Natural killer cell (primary cell): ENCODE measurements at regions not wholly inside any gene's neighbourhood (a gene's known extent, or its start where the extent isn't known, plus 50 kb on each side); places are given as distances from the start of the nearest gene placed in this dataset.

Experiments
- ATAC-seq, 3 donors: fragments of 150-1000 bp in 2 of 3; fragments of 200-7000 bp in 1 of 3; cut with Tn5 transposase; 1 replicate in 1 of 3; 2 replicates in 2 of 3; pipeline ENCODE4 v1.10.0; 2021; ENCODE audit warnings: mild to moderate bottlenecking in 2 of 3, moderate library complexity in 2 of 3
- DNase-seq, 2 donors: peaks; one replicate each; pipeline versions ENCODE4 v3.0.0 to v3.0.0-alpha.2; 2013 to 2021; ENCODE audit warnings: mixed read lengths in 1 of 2
- H3K27ac ChIP-seq: one replicate; pipeline ENCODE4 v1.5.1; 2013; ENCODE audit warnings: mild to moderate bottlenecking, low read length
- H3K27me3 ChIP-seq: one replicate; pipeline ENCODE4 v1.6.1; 2013; ENCODE audit warnings: low read length; ENCODE audit not compliant: control insufficient read depth, insufficient read depth
- H3K36me3 ChIP-seq: one replicate; pipeline ENCODE4 v1.6.1; 2013; ENCODE audit warnings: low read length; ENCODE audit not compliant: control insufficient read depth, insufficient read depth
- H3K4me1 ChIP-seq: one replicate; pipeline ENCODE4 v1.6.1; 2013; ENCODE audit warnings: low read length; ENCODE audit not compliant: control insufficient read depth, insufficient read depth
- H3K4me3 ChIP-seq: one replicate; pipeline ENCODE4 v1.5.1; 2013; ENCODE audit warnings: low read length
- H3K9me3 ChIP-seq: one replicate; pipeline ENCODE4 v1.6.1; 2013; ENCODE audit warnings: low read length; ENCODE audit not compliant: control insufficient read depth, insufficient read depth
- H3K27ac Mint-ChIP-seq, 2 donors: one replicate each; pipeline ENCODE4 v1.8.0; 2022; ENCODE audit warnings: mild to moderate bottlenecking in 2 of 2, mixed read lengths in 2 of 2, moderate library complexity in 1 of 2
- H3K27me3 Mint-ChIP-seq, 2 donors: one replicate each; pipeline ENCODE4 v1.8.0; 2022; ENCODE audit warnings: low read depth in 2 of 2, mixed read lengths in 2 of 2
- H3K36me3 Mint-ChIP-seq: one replicate; pipeline ENCODE4 v1.8.0; 2022; ENCODE audit warnings: mixed read lengths
- H3K4me1 Mint-ChIP-seq, 2 donors: one replicate each; pipeline ENCODE4 v1.8.0; 2022; ENCODE audit warnings: mixed read lengths in 2 of 2
- H3K4me3 Mint-ChIP-seq: one replicate; pipeline ENCODE4 v1.8.0; 2022; ENCODE audit warnings: mild to moderate bottlenecking, moderate library complexity, mixed read lengths
- H3K9me3 Mint-ChIP-seq, 2 donors: one replicate each; pipeline ENCODE4 v1.8.0; 2022; ENCODE audit warnings: mixed read lengths in 2 of 2
- CTCF ChIP-seq: fragments of 200-600 bp; IDR thresholded peaks from one replicate; pipeline ENCODE4 v1.8.0; 2022; ENCODE audit warnings: antibody characterized with exemption
- WGBS: methylation state at CpG from one replicate; pipeline ENCODE4 v1.1.7; 2013; ENCODE audit warnings: missing lambda C conversion rate; ENCODE audit not compliant: insufficient coverage; 5-methylcytosine and 5-hydroxymethylcytosine counted together
- intact Hi-C: fragments of 100-400 bp; cut with micrococcal nuclease; formaldehyde crosslinking; loops from one replicate; pipeline ENCODE4 v1.14.2; 2022

- Mint-ChIP-seq H3K4me3 (no peak overlapping the region), H3K4me1 (no peaks in the 10 kb centered on the region), H3K36me3 (no peaks in the 10 kb centered on the region), H3K27me3 (peaks cover 11 to 33% of the 10 kb centered on the region in 2 donors), H3K9me3 (no peaks in the 10 kb centered on the region), H3K27ac (no peak overlapping the region)
- Histone ChIP-seq H3K4me3 (no peak overlapping the region), H3K27me3 (peaks cover 5% of the 10 kb centered on the region), H3K9me3 (no peaks in the 10 kb centered on the region), H3K4me1 (no peaks in the 10 kb centered on the region), H3K27ac (no peak overlapping the region), H3K36me3 (no peaks in the 10 kb centered on the region)
- ATAC-seq: no peak
- no peak for DNase-seq
- intact Hi-C loops: no loop called here
- WGBS: 82% methylated on average over 6 of the region's 6 CpGs
- no peak for TF ChIP-seq CTCF
Observed at GRCh38 chr13:31081316-31081715, 80.4 kb downstream of the HSPH1 start.

GRCh38 chr13:31074756-31075155, 86.9 kb downstream of the HSPH1 start:
- no peaks in the 10 kb centered on the region for H3K4me1 ChIP-seq
- DNase-seq (no peak), ATAC-seq (no peak)
- H3K27me3 ChIP-seq: no peaks in the 10 kb centered on the region
- Mint-ChIP-seq H3K4me3 (no peak overlapping the region), H3K27ac (no peak overlapping the region), H3K36me3 (no peaks in the 10 kb centered on the region), H3K4me1 (no peaks in the 10 kb centered on the region), H3K27me3 (peaks cover 11 to 14% of the 10 kb centered on the region in 2 donors), H3K9me3 (no peaks in the 10 kb centered on the region)
- H3K4me3 ChIP-seq: no peak overlapping the region
- TF ChIP-seq CTCF: no peak
- H3K36me3 ChIP-seq: no peaks in the 10 kb centered on the region
- no peaks in the 10 kb centered on the region for H3K9me3 ChIP-seq
- H3K27ac ChIP-seq: no peak overlapping the region
- intact Hi-C loops: no loop called here

- WGBS: 78% methylated on average over 4 of the region's 5 CpGs
- peaks cover 11 to 14% of the 10 kb centered on the region in 2 donors for H3K27me3 Mint-ChIP-seq
- H3K27me3 ChIP-seq: no peaks in the 10 kb centered on the region
- no peaks in the 10 kb centered on the region for H3K4me1 Mint-ChIP-seq
- no peaks in the 10 kb centered on the region for H3K36me3 ChIP-seq
- no peaks in the 10 kb centered on the region for H3K4me1 ChIP-seq
- H3K9me3 ChIP-seq: no peaks in the 10 kb centered on the region
- no peak for TF ChIP-seq CTCF
- H3K4me3 ChIP-seq: no peak overlapping the region
- H3K36me3 Mint-ChIP-seq: no peaks in the 10 kb centered on the region
- intact Hi-C loops: no loop called here
- H3K9me3 Mint-ChIP-seq: no peaks in the 10 kb centered on the region
- H3K27ac Mint-ChIP-seq: no peak overlapping the region
- no peak overlapping the region for H3K4me3 Mint-ChIP-seq
- DNase-seq (peak in 1 of 2 donors; percentile 10), ATAC-seq (no peak)
- H3K27ac ChIP-seq: peak overlapping the region; percentile 23
Observed at GRCh38 chr13:31073859-31074718, 87.6 kb downstream of the HSPH1 start.

- ATAC-seq: no peak
- H3K36me3 ChIP-seq: no peaks in the 10 kb centered on the region
- intact Hi-C loops: no loop called here
- no peaks in the 10 kb centered on the region for H3K4me1 Mint-ChIP-seq
- WGBS: 88% methylated on average over 3 of the region's 3 CpGs
- no peak overlapping the region for H3K27ac ChIP-seq
- H3K4me3 Mint-ChIP-seq: no peak overlapping the region
- no peaks in the 10 kb centered on the region for H3K9me3 ChIP-seq
- no peaks in the 10 kb centered on the region for H3K36me3 Mint-ChIP-seq
- no peak overlapping the region for H3K4me3 ChIP-seq
- no peaks in the 10 kb centered on the region for H3K4me1 ChIP-seq
- peaks cover 8 to 13% of the 10 kb centered on the region in 2 donors for H3K27me3 Mint-ChIP-seq
- no peaks in the 10 kb centered on the region for H3K27me3 ChIP-seq
- no peak overlapping the region for H3K27ac Mint-ChIP-seq
- DNase-seq: no peak
- TF ChIP-seq CTCF: no peak
- no peaks in the 10 kb centered on the region for H3K9me3 Mint-ChIP-seq
Observed at GRCh38 chr13:31072041-31072440, 89.7 kb downstream of the HSPH1 start.
